ENCODE measurements at regions not wholly inside any gene's neighbourhood (a gene's known extent, or its start where the extent isn't known, plus 50 kb on each side); places are given as distances from the start of the nearest gene placed in this dataset.
"Not testable (repeated sequence)": the region's sequence is repeated elsewhere in the genome, so short reads cannot be mapped to it uniquely, and the experiment has no call there.

GRCh38 chr6:78694628-78695027, 172.7 kb upstream of the IRAK1BP1 start:
- not testable (repeated sequence) for TF ChIP-seq REST (IDR thresholded peaks at IDR 0.05; ENCODE audit: unreplicated experiment); EZH2 (IDR thresholded peaks at IDR 0.05; ENCODE audit: low read depth, unreplicated experiment); POLR2AphosphoS5 (IDR thresholded peaks at IDR 0.05; ENCODE audit: low read depth); CTCF (conservative IDR thresholded peaks at IDR 0.05; ENCODE audit: low read depth in 2 of 2); EZH2phosphoT487 (IDR thresholded peaks at IDR 0.05; ENCODE audit: unreplicated experiment)

All from GM23338 (cell line).